Prostate gland (tissue), 2 donors: ENCODE measurements at regions not wholly inside any gene's neighbourhood (a gene's known extent, or its start where the extent isn't known, plus 50 kb on each side); places are given as distances from the start of the nearest gene placed in this dataset.

Source experiments
- POLR2A ChIP-seq: fragments of 450-650 bp; IDR thresholded peaks from one replicate; pipeline ENCODE4 v1.6.1; 2016; ENCODE audit warnings: antibody characterized with exemption, mild to moderate bottlenecking
- TF ChIP-seq, protein P1 (sequence below), 4 experiments: fragments of 200-600 bp in 2 of 4; fragments of 450-650 bp in 2 of 4; sonication (generic) in 2 of 4; IDR thresholded peaks; 1 replicate in 3 of 4; 2 replicates in 1 of 4; pipeline ENCODE4 v1.5.1; 2016 to 2019; ENCODE audit warnings: antibody characterized with exemption in 4 of 4, mild to moderate bottlenecking in 2 of 4, moderate library complexity in 2 of 4

DNA sequence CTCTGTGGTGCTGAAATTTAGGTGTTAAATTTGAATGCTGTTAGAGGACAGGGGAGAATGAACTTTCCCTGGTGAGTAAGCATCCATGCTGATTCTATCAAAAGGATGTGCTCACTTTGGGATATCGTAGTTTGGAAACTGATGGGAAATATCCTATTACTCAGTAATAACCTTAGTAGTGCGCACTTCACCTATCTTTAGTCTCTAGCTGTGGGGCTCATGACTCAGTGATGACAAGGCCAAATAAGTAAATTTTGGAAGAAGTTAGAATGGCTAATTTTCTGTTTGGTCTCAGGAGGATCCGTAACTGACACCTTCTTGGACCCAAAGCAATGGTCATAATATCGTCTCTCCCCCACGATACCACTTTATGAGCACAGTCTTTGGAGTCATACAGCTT lies 448.4 kb downstream of the PSAT1 start:
- TF ChIP-seq, protein P1, sequence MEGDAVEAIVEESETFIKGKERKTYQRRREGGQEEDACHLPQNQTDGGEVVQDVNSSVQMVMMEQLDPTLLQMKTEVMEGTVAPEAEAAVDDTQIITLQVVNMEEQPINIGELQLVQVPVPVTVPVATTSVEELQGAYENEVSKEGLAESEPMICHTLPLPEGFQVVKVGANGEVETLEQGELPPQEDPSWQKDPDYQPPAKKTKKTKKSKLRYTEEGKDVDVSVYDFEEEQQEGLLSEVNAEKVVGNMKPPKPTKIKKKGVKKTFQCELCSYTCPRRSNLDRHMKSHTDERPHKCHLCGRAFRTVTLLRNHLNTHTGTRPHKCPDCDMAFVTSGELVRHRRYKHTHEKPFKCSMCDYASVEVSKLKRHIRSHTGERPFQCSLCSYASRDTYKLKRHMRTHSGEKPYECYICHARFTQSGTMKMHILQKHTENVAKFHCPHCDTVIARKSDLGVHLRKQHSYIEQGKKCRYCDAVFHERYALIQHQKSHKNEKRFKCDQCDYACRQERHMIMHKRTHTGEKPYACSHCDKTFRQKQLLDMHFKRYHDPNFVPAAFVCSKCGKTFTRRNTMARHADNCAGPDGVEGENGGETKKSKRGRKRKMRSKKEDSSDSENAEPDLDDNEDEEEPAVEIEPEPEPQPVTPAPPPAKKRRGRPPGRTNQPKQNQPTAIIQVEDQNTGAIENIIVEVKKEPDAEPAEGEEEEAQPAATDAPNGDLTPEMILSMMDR (IDR thresholded peaks at IDR 0.05) = no peak
- TF ChIP-seq POLR2A = no peak
